ACC112 (cell line): ENCODE measurements at regions not wholly inside any gene's neighbourhood (a gene's known extent, or its start where the extent isn't known, plus 50 kb on each side); places are given as distances from the start of the nearest gene placed in this dataset.
A peak's percentile ranks its signal among the peaks of the same experiment; 100 is the strongest.

Source experiments
- H2AFZ ChIP-seq: fragments of 200-600 bp; sonication (generic); one replicate; pipeline ENCODE4 v1.6.0; 2017; ENCODE audit warnings: antibody characterized with exemption, low read length; ENCODE audit not compliant: unreplicated experiment
- H3K27ac ChIP-seq: fragments of 200-600 bp; sonication (generic); 2 replicates; pipeline ENCODE4 v1.5.1; 2014; ENCODE audit warnings: low read depth, mild to moderate bottlenecking, antibody characterized with exemption, low read length, moderate library complexity
- H3K27me3 ChIP-seq: fragments of 200-600 bp; sonication (generic); 2 replicates; pipeline ENCODE4 v1.6.1; 2014; ENCODE audit warnings: mild to moderate bottlenecking, antibody characterized with exemption, low read length, moderate library complexity, mixed read lengths; ENCODE audit not compliant: insufficient read depth
- H3K36me3 ChIP-seq: fragments of 200-600 bp; sonication (generic); 2 replicates; pipeline ENCODE4 v1.6.1; 2016; ENCODE audit warnings: mild to moderate bottlenecking, antibody characterized with exemption, low read length, moderate library complexity, mixed read lengths; ENCODE audit not compliant: insufficient read depth
- H3K4me1 ChIP-seq: fragments of 200-600 bp; sonication (generic); one replicate; pipeline ENCODE4 v1.6.1; 2016; ENCODE audit warnings: low read length, mixed read lengths; ENCODE audit not compliant: insufficient read depth, unreplicated experiment, control insufficient read depth
- H3K4me3 ChIP-seq: fragments of 200-600 bp; sonication (generic); 2 replicates; pipeline ENCODE4 v1.5.1; 2014; ENCODE audit warnings: mild to moderate bottlenecking, low read depth, low read length
- H3K79me2 ChIP-seq: fragments of 200-600 bp; sonication (generic); one replicate; pipeline ENCODE4 v1.6.0; 2016; ENCODE audit warnings: low read length; ENCODE audit not compliant: control insufficient read depth, unreplicated experiment, insufficient read depth

- Histone ChIP-seq H3K36me3 (no peaks in the 10 kb centered on the region), H2AFZ (peak overlapping the region; percentile 77), H3K4me1 (peaks cover 22% of the 10 kb centered on the region), H3K79me2 (no peaks in the 10 kb centered on the region), H3K27me3 (no peaks in the 10 kb centered on the region), H3K4me3 (peak overlapping the region; percentile 69), H3K27ac (peak overlapping the region; percentile 89)
Observed at GRCh38 chr18:39840856-39841481, 2114.1 kb upstream of the PIK3C3 start.

GRCh38 chr18:39840406-39840805 is 2114.6 kb upstream of the PIK3C3 start:
- peaks cover 22% of the 10 kb centered on the region for H3K4me1 ChIP-seq
- H3K79me2 ChIP-seq = no peaks in the 10 kb centered on the region
- H3K27me3 ChIP-seq = no peaks in the 10 kb centered on the region
- no peaks in the 10 kb centered on the region for H3K36me3 ChIP-seq
- H2AFZ ChIP-seq = no peak overlapping the region
- peak overlapping the region; percentile 89 for H3K27ac ChIP-seq
- 0 out of 2 replicates have a peak overlapping the region, but pooled peaks have one; percentile 69 for H3K4me3 ChIP-seq

- H3K27me3 ChIP-seq = no peaks in the 10 kb centered on the region
- H2AFZ ChIP-seq = peak overlapping the region; percentile 30
- peak overlapping the region; percentile 89 for H3K27ac ChIP-seq
- H3K79me2 ChIP-seq = no peaks in the 10 kb centered on the region
- no peak overlapping the region for H3K4me3 ChIP-seq
- peaks cover 22% of the 10 kb centered on the region for H3K4me1 ChIP-seq
- no peaks in the 10 kb centered on the region for H3K36me3 ChIP-seq
Observed at GRCh38 chr18:39839782-39840181, 2115.3 kb upstream of the PIK3C3 start.

GRCh38 chr18:39838831-39839230 is 2116.2 kb upstream of the PIK3C3 start:
- Histone ChIP-seq H3K27me3 (no peaks in the 10 kb centered on the region), H3K36me3 (no peaks in the 10 kb centered on the region), H3K4me1 (peaks cover 22% of the 10 kb centered on the region), H3K4me3 (no peak overlapping the region), H3K79me2 (no peaks in the 10 kb centered on the region), H2AFZ (no peak overlapping the region), H3K27ac (peak overlapping the region; percentile 89)

- Histone ChIP-seq H3K79me2 (no peaks in the 10 kb centered on the region), H2AFZ (no peak overlapping the region), H3K27me3 (no peaks in the 10 kb centered on the region), H3K36me3 (no peaks in the 10 kb centered on the region), H3K27ac (no peak overlapping the region), H3K4me3 (no peak overlapping the region), H3K4me1 (peaks cover 14% of the 10 kb centered on the region)
Observed at GRCh38 chr18:39835303-39836030, 2119.6 kb upstream of the PIK3C3 start.

- Histone ChIP-seq H3K4me3 (no peak overlapping the region), H3K4me1 (peaks cover 7% of the 10 kb centered on the region), H3K79me2 (no peaks in the 10 kb centered on the region), H3K36me3 (no peaks in the 10 kb centered on the region), H3K27me3 (no peaks in the 10 kb centered on the region), H2AFZ (no peak overlapping the region), H3K27ac (no peak overlapping the region)
Observed at GRCh38 chr18:39834636-39835035, 2120.4 kb upstream of the PIK3C3 start.

- H3K27ac ChIP-seq = no peak overlapping the region
- H2AFZ ChIP-seq = no peak overlapping the region
- H3K79me2 ChIP-seq = no peaks in the 10 kb centered on the region
- H3K4me1 ChIP-seq = no peaks in the 10 kb centered on the region
- H3K36me3 ChIP-seq = no peaks in the 10 kb centered on the region
- H3K27me3 ChIP-seq = no peaks in the 10 kb centered on the region
- no peak overlapping the region for H3K4me3 ChIP-seq
Observed at GRCh38 chr18:39825485-39826150, 2129.4 kb upstream of the PIK3C3 start.

- H3K36me3 ChIP-seq = no peaks in the 10 kb centered on the region
- no peak overlapping the region for H2AFZ ChIP-seq
- H3K27me3 ChIP-seq = no peaks in the 10 kb centered on the region
- no peak overlapping the region for H3K27ac ChIP-seq
- H3K4me3 ChIP-seq = no peak overlapping the region
- no peaks in the 10 kb centered on the region for H3K79me2 ChIP-seq
- H3K4me1 ChIP-seq = no peaks in the 10 kb centered on the region
Observed at GRCh38 chr18:39806525-39806924, 2148.5 kb upstream of the PIK3C3 start.

GRCh38 chr18:39805218-39805617 is 2149.8 kb upstream of the PIK3C3 start:
- Histone ChIP-seq H3K36me3 (no peaks in the 10 kb centered on the region), H3K27me3 (no peaks in the 10 kb centered on the region), H3K27ac (no peak overlapping the region), H3K4me3 (no peak overlapping the region), H3K4me1 (no peaks in the 10 kb centered on the region), H3K79me2 (no peaks in the 10 kb centered on the region), H2AFZ (no peak overlapping the region)

- H3K27me3 ChIP-seq = no peaks in the 10 kb centered on the region
- H3K79me2 ChIP-seq = peaks cover 8% of the 10 kb centered on the region
- no peak overlapping the region for H2AFZ ChIP-seq
- no peak overlapping the region for H3K27ac ChIP-seq
- H3K36me3 ChIP-seq = no peaks in the 10 kb centered on the region
- no peak overlapping the region for H3K4me3 ChIP-seq
- H3K4me1 ChIP-seq = peaks cover 8% of the 10 kb centered on the region
Observed at GRCh38 chr18:39802648-39803229, 2152.3 kb upstream of the PIK3C3 start.
